ENCODE measurements at regions not wholly inside any gene's neighbourhood (a gene's known extent, or its start where the extent isn't known, plus 50 kb on each side); places are given as distances from the start of the nearest gene placed in this dataset.

DNA sequence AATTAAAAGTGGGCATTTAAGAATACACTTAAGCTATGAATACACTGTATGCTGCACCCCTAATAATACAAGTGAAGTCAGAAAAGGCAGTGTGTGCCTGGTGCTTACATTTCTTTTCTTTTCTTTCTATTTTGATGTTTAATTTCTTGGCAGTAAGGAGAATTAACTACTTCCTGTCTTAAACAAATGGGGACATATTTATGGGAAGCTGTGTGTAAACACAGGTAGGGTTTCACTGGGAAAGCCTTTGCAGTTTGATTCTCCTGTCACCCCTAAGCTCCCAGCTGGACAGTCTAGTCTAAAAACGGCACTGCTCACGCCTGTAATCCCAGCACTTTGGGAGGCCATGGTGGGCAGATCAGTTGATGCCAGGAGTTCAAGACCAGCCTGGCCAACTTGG is 146.0 kb downstream of the MIS18A start:
- no peak overlapping the region for H3K27ac ChIP-seq (ENCODE audit: low read length in 2 of 2)
- no peaks in the 10 kb centered on the region for H3K36me3 ChIP-seq (replicated peaks in 1 of 2; ENCODE audit: control extremely low read depth in 1 of 2, control insufficient read depth in 1 of 2, extremely low read depth in 1 of 2, insufficient read depth in 2 of 2, low read length in 1 of 2)
- CTCF ChIA-PET = no interaction called here
- intact Hi-C loops (cut with micrococcal nuclease) = no loop called here
- H3K9me3 ChIP-seq (ENCODE audit: control extremely low read depth in 1 of 3, control insufficient read depth in 2 of 3, insufficient read depth in 1 of 3, low read length in 2 of 3) = peaks cover 0 to 20% (median 5%) of the 10 kb centered on the region in 3 donors
- no peak overlapping the region for H3K4me2 ChIP-seq (replicated peaks; ENCODE audit: low read depth, low read length, poor library complexity, severe bottlenecking)
- H4K20me1 ChIP-seq (ENCODE audit: control insufficient read depth, insufficient read depth, low read length, poor library complexity, severe bottlenecking) = no peaks in the 10 kb centered on the region
- H3K9ac ChIP-seq (ENCODE audit: low read length) = no peak overlapping the region
- Mint-ChIP-seq H3K4me3 (no peak overlapping the region), H3K4me1 (no peaks in the 10 kb centered on the region), H3K27me3 (peaks cover 16% of the 10 kb centered on the region), H3K27ac (no peak overlapping the region), H3K9me3 (ENCODE audit: insufficient read depth) (peaks cover 5% of the 10 kb centered on the region)
- no peaks in the 10 kb centered on the region for H3K79me2 ChIP-seq (ENCODE audit: control insufficient read depth, insufficient read depth, low read length)
- no peak for ATAC-seq (ENCODE audit: low read depth)
- no peaks in the 10 kb centered on the region for H3K4me1 ChIP-seq (ENCODE audit: control insufficient read depth in 2 of 2, insufficient read depth in 2 of 2, low read length in 2 of 2)
- H3K27me3 ChIP-seq (replicated peaks in 1 of 4; ENCODE audit: control extremely low read depth in 1 of 4, control insufficient read depth in 3 of 4, insufficient read depth in 4 of 4, low read length in 3 of 4) = peaks cover 0 to 4% (median 0%) of the 10 kb centered on the region in 4 experiments
- H2AFZ ChIP-seq (ENCODE audit: insufficient read depth, low read depth, low read length, poor library complexity, severe bottlenecking) = no peak overlapping the region
- DNase-seq = no peak
- TF ChIP-seq, protein P1, sequence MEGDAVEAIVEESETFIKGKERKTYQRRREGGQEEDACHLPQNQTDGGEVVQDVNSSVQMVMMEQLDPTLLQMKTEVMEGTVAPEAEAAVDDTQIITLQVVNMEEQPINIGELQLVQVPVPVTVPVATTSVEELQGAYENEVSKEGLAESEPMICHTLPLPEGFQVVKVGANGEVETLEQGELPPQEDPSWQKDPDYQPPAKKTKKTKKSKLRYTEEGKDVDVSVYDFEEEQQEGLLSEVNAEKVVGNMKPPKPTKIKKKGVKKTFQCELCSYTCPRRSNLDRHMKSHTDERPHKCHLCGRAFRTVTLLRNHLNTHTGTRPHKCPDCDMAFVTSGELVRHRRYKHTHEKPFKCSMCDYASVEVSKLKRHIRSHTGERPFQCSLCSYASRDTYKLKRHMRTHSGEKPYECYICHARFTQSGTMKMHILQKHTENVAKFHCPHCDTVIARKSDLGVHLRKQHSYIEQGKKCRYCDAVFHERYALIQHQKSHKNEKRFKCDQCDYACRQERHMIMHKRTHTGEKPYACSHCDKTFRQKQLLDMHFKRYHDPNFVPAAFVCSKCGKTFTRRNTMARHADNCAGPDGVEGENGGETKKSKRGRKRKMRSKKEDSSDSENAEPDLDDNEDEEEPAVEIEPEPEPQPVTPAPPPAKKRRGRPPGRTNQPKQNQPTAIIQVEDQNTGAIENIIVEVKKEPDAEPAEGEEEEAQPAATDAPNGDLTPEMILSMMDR (IDR thresholded peaks at IDR 0.05) = no peak
- TF ChIP-seq EZH2 (IDR thresholded peaks at IDR 0.05; ENCODE audit: borderline replicate concordance, insufficient read depth, low read depth, low read length, poor library complexity, severe bottlenecking) = no peak
- 71% methylated on average over 2 of the region's 2 CpGs for WGBS (ENCODE audit: insufficient coverage)
- H3K4me3 ChIP-seq (ENCODE audit: control extremely low read depth in 1 of 5, extremely low read depth in 1 of 5, insufficient read depth in 1 of 5, low read depth in 2 of 5, low read length in 4 of 5) = no peak overlapping the region
- POLR2A ChIA-PET = no interaction called here

DNA sequence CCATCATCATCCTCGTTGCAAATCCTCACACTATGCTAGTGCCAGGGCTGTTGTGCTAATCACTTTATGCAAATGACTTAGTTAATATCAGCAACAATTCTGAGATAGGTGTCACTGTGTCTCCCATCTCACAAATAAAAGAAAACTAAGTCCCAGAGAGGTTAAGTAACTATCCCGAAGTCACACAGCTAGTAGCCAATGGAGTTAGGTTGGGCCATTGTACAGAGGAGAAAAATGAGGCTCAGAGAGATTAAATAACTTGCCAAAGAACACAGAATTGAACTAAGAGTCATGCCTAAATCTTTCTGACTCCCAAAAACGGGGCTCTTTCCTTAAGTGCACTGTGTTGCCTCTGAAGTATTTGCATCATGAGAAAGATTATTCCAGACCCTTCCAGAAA is 146.4 kb downstream of the MIS18A start:
- TF ChIP-seq, protein P1 (IDR thresholded peaks at IDR 0.05) = no peak
- TF ChIP-seq EZH2 (IDR thresholded peaks at IDR 0.05; ENCODE audit: borderline replicate concordance, insufficient read depth, low read depth, low read length, poor library complexity, severe bottlenecking) = no peak
- ChIA-PET POLR2A (no interaction called here), CTCF (no interaction called here)
- H3K9ac ChIP-seq (ENCODE audit: low read length) = no peak overlapping the region
- ATAC-seq (ENCODE audit: low read depth) (no peak), DNase-seq (no peak)
- H3K4me3 Mint-ChIP-seq = no peak overlapping the region
- peaks cover 0 to 20% (median 5%) of the 10 kb centered on the region in 3 donors for H3K9me3 ChIP-seq (ENCODE audit: control extremely low read depth in 1 of 3, control insufficient read depth in 2 of 3, insufficient read depth in 1 of 3, low read length in 2 of 3)
- no peaks in the 10 kb centered on the region for H3K4me1 Mint-ChIP-seq
- H3K27me3 Mint-ChIP-seq = peaks cover 14% of the 10 kb centered on the region
- no peaks in the 10 kb centered on the region for H3K4me1 ChIP-seq (ENCODE audit: control insufficient read depth in 2 of 2, insufficient read depth in 2 of 2, low read length in 2 of 2)
- H3K4me2 ChIP-seq (replicated peaks; ENCODE audit: low read depth, low read length, poor library complexity, severe bottlenecking) = no peak overlapping the region
- no peak overlapping the region for H3K4me3 ChIP-seq (ENCODE audit: control extremely low read depth in 1 of 5, extremely low read depth in 1 of 5, insufficient read depth in 1 of 5, low read depth in 2 of 5, low read length in 4 of 5)
- H3K36me3 ChIP-seq (replicated peaks in 1 of 2; ENCODE audit: control extremely low read depth in 1 of 2, control insufficient read depth in 1 of 2, extremely low read depth in 1 of 2, insufficient read depth in 2 of 2, low read length in 1 of 2) = no peaks in the 10 kb centered on the region
- peaks cover 0 to 4% (median 0%) of the 10 kb centered on the region in 4 experiments for H3K27me3 ChIP-seq (replicated peaks in 1 of 4; ENCODE audit: control extremely low read depth in 1 of 4, control insufficient read depth in 3 of 4, insufficient read depth in 4 of 4, low read length in 3 of 4)
- no peaks in the 10 kb centered on the region for H3K79me2 ChIP-seq (ENCODE audit: control insufficient read depth, insufficient read depth, low read length)
- no peak overlapping the region for H2AFZ ChIP-seq (ENCODE audit: insufficient read depth, low read depth, low read length, poor library complexity, severe bottlenecking)
- no peak overlapping the region for H3K27ac ChIP-seq (ENCODE audit: low read length in 2 of 2)
- H3K9me3 Mint-ChIP-seq (ENCODE audit: insufficient read depth) = peaks cover 5% of the 10 kb centered on the region
- no peak overlapping the region for H3K27ac Mint-ChIP-seq
- H4K20me1 ChIP-seq (ENCODE audit: control insufficient read depth, insufficient read depth, low read length, poor library complexity, severe bottlenecking) = no peaks in the 10 kb centered on the region
- WGBS (ENCODE audit: insufficient coverage) = no CpG with 5 or more reads among the region's 3 CpGs
- intact Hi-C loops (cut with micrococcal nuclease) = no loop called here
